ENCODE measurements at regions not wholly inside any gene's neighbourhood (a gene's known extent, or its start where the extent isn't known, plus 50 kb on each side); places are given as distances from the start of the nearest gene placed in this dataset.

DNA sequence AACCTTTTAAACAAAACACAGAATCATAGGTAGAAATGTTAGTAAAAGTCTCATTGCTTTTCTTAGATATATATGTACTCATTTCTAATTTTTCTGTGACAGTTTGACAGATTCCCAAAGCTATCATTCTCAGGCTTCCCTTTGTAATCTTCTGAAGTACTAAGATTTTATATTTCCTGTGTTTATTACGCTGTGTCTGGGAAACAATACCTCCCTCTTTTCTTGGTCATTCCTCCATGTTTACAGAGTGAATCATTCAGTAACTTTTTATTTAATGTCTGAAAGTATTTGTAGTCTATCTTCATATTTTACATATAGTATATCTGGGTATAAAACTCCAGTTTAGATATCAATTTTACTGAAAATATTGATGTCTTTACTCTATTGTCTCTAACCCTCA is 1826.3 kb upstream of the IGFBP7 start:
- ATAC-seq, result no peak
- H3K4me3 Mint-ChIP-seq, result no peak overlapping the region
- H4K20me1 ChIP-seq (replicated peaks; ENCODE audit: insufficient read depth), result no peaks in the 10 kb centered on the region

More for the DNA sequence above, 1826.3 kb upstream of the IGFBP7 start:
- no peaks in the 10 kb centered on the region for H3K36me3 Mint-ChIP-seq (ENCODE audit: low read depth)
- Histone ChIP-seq H3K4me1 (ENCODE audit: insufficient read depth) (peaks cover 5% of the 10 kb centered on the region; the same call in 1 of the 2 replicates), H3K4me2 (no peak overlapping the region), H3K27me3 (ENCODE audit: insufficient read depth) (no peaks in the 10 kb centered on the region), H3K27ac (ENCODE audit: low read depth) (no peak overlapping the region), H3K4me3 (no peak overlapping the region), H3K79me2 (replicated peaks; ENCODE audit: insufficient read depth) (no peaks in the 10 kb centered on the region), H3K9me2 (ENCODE audit: insufficient read depth) (no peaks in the 10 kb centered on the region), H3K36me3 (ENCODE audit: insufficient read depth) (no peaks in the 10 kb centered on the region), H3F3A (replicated peaks; ENCODE audit: low read depth) (no peaks in the 10 kb centered on the region), H2AFZ (no peak overlapping the region)
- no peak overlapping the region for H3K27ac Mint-ChIP-seq
- H3K4me1 Mint-ChIP-seq, result peaks cover 9% of the 10 kb centered on the region; the same call in 2 of the 3 replicates
- DNase-seq (ENCODE audit: low spot score), result no peak
- TF ChIP-seq EZH2 (IDR thresholded peaks at IDR 0.05; ENCODE audit: low read depth, unreplicated experiment) (no peak), ZNF331 (CRISPR knock-in tag; IDR thresholded peaks at IDR 0.05; ENCODE audit: low read depth) (no peak), STAT1 (IDR thresholded peaks at IDR 0.05; ENCODE audit: unreplicated experiment) (no peak), EZH2phosphoT487 (IDR thresholded peaks at IDR 0.05; ENCODE audit: unreplicated experiment) (no peak), CREB1 (CRISPR knock-in tag; IDR thresholded peaks at IDR 0.05; ENCODE audit: low read depth) (no peak), JUNB (IDR thresholded peaks at IDR 0.05; ENCODE audit: unreplicated experiment) (no peak), POLR2AphosphoS5 (IDR thresholded peaks at IDR 0.05; ENCODE audit: low read depth) (no peak), NANOG (IDR thresholded peaks at IDR 0.05; ENCODE audit: borderline replicate concordance) (no peak), ZNF114 (CRISPR knock-in tag; IDR thresholded peaks at IDR 0.05) (no peak)
- TF ChIP-seq, protein P1, sequence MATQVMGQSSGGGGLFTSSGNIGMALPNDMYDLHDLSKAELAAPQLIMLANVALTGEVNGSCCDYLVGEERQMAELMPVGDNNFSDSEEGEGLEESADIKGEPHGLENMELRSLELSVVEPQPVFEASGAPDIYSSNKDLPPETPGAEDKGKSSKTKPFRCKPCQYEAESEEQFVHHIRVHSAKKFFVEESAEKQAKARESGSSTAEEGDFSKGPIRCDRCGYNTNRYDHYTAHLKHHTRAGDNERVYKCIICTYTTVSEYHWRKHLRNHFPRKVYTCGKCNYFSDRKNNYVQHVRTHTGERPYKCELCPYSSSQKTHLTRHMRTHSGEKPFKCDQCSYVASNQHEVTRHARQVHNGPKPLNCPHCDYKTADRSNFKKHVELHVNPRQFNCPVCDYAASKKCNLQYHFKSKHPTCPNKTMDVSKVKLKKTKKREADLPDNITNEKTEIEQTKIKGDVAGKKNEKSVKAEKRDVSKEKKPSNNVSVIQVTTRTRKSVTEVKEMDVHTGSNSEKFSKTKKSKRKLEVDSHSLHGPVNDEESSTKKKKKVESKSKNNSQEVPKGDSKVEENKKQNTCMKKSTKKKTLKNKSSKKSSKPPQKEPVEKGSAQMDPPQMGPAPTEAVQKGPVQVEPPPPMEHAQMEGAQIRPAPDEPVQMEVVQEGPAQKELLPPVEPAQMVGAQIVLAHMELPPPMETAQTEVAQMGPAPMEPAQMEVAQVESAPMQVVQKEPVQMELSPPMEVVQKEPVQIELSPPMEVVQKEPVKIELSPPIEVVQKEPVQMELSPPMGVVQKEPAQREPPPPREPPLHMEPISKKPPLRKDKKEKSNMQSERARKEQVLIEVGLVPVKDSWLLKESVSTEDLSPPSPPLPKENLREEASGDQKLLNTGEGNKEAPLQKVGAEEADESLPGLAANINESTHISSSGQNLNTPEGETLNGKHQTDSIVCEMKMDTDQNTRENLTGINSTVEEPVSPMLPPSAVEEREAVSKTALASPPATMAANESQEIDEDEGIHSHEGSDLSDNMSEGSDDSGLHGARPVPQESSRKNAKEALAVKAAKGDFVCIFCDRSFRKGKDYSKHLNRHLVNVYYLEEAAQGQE (IDR thresholded peaks at IDR 0.05; ENCODE audit: unreplicated experiment), result no peak
- TF ChIP-seq, protein P2, sequence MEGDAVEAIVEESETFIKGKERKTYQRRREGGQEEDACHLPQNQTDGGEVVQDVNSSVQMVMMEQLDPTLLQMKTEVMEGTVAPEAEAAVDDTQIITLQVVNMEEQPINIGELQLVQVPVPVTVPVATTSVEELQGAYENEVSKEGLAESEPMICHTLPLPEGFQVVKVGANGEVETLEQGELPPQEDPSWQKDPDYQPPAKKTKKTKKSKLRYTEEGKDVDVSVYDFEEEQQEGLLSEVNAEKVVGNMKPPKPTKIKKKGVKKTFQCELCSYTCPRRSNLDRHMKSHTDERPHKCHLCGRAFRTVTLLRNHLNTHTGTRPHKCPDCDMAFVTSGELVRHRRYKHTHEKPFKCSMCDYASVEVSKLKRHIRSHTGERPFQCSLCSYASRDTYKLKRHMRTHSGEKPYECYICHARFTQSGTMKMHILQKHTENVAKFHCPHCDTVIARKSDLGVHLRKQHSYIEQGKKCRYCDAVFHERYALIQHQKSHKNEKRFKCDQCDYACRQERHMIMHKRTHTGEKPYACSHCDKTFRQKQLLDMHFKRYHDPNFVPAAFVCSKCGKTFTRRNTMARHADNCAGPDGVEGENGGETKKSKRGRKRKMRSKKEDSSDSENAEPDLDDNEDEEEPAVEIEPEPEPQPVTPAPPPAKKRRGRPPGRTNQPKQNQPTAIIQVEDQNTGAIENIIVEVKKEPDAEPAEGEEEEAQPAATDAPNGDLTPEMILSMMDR (conservative IDR thresholded peaks at IDR 0.05; ENCODE audit: low read depth in 2 of 2), result no peak
- TF ChIP-seq, protein P3, sequence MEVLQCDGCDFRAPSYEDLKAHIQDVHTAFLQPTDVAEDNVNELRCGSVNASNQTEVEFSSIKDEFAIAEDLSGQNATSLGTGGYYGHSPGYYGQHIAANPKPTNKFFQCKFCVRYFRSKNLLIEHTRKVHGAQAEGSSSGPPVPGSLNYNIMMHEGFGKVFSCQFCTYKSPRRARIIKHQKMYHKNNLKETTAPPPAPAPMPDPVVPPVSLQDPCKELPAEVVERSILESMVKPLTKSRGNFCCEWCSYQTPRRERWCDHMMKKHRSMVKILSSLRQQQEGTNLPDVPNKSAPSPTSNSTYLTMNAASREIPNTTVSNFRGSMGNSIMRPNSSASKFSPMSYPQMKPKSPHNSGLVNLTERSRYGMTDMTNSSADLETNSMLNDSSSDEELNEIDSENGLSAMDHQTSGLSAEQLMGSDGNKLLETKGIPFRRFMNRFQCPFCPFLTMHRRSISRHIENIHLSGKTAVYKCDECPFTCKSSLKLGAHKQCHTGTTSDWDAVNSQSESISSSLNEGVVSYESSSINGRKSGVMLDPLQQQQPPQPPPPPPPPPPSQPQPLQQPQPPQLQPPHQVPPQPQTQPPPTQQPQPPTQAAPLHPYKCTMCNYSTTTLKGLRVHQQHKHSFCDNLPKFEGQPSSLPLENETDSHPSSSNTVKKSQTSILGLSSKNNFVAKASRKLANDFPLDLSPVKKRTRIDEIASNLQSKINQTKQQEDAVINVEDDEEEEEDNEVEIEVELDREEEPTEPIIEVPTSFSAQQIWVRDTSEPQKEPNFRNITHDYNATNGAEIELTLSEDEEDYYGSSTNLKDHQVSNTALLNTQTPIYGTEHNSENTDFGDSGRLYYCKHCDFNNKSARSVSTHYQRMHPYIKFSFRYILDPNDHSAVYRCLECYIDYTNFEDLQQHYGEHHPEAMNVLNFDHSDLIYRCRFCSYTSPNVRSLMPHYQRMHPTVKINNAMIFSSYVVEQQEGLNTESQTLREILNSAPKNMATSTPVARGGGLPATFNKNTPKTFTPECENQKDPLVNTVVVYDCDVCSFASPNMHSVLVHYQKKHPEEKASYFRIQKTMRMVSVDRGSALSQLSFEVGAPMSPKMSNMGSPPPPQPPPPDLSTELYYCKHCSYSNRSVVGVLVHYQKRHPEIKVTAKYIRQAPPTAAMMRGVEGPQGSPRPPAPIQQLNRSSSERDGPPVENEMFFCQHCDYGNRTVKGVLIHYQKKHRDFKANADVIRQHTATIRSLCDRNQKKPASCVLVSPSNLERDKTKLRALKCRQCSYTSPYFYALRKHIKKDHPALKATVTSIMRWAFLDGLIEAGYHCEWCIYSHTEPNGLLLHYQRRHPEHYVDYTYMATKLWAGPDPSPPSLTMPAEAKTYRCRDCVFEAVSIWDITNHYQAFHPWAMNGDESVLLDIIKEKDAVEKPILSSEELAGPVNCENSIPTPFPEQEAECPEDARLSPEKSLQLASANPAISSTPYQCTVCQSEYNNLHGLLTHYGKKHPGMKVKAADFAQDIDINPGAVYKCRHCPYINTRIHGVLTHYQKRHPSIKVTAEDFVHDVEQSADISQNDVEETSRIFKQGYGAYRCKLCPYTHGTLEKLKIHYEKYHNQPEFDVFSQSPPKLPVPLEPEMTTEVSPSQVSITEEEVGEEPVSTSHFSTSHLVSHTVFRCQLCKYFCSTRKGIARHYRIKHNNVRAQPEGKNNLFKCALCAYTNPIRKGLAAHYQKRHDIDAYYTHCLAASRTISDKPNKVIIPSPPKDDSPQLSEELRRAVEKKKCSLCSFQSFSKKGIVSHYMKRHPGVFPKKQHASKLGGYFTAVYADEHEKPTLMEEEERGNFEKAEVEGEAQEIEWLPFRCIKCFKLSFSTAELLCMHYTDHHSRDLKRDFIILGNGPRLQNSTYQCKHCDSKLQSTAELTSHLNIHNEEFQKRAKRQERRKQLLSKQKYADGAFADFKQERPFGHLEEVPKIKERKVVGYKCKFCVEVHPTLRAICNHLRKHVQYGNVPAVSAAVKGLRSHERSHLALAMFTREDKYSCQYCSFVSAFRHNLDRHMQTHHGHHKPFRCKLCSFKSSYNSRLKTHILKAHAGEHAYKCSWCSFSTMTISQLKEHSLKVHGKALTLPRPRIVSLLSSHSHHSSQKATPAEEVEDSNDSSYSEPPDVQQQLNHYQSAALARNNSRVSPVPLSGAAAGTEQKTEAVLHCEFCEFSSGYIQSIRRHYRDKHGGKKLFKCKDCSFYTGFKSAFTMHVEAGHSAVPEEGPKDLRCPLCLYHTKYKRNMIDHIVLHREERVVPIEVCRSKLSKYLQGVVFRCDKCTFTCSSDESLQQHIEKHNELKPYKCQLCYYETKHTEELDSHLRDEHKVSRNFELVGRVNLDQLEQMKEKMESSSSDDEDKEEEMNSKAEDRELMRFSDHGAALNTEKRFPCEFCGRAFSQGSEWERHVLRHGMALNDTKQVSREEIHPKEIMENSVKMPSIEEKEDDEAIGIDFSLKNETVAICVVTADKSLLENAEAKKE (CRISPR knock-in tag; IDR thresholded peaks at IDR 0.05), result no peak
- TF ChIP-seq, protein P4, sequence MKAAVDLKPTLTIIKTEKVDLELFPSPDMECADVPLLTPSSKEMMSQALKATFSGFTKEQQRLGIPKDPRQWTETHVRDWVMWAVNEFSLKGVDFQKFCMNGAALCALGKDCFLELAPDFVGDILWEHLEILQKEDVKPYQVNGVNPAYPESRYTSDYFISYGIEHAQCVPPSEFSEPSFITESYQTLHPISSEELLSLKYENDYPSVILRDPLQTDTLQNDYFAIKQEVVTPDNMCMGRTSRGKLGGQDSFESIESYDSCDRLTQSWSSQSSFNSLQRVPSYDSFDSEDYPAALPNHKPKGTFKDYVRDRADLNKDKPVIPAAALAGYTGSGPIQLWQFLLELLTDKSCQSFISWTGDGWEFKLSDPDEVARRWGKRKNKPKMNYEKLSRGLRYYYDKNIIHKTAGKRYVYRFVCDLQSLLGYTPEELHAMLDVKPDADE (IDR thresholded peaks at IDR 0.05), result no peak
- 0 out of 3 replicates have a peak, but pooled peaks cover 1% of the 10 kb centered on the region for H3K9me3 Mint-ChIP-seq
- no peaks in the 10 kb centered on the region for H3K27me3 Mint-ChIP-seq (ENCODE audit: insufficient read depth, low read depth, poor library complexity)
